ENCODE measurements at regions not wholly inside any gene's neighbourhood (a gene's known extent, or its start where the extent isn't known, plus 50 kb on each side); places are given as distances from the start of the nearest gene placed in this dataset.

- POLR2A ChIA-PET, result no interaction called here
- BruUV-seq (replicated peaks), result no TSS peak
- H3K36me3 ChIP-seq (ENCODE audit: control insufficient read depth, insufficient read depth, low read length), result no peaks in the 10 kb centered on the region
- H3K9ac ChIP-seq (ENCODE audit: insufficient read depth in 1 of 2, low read depth in 2 of 2, low read length in 2 of 2), result no peak overlapping the region
- FAIRE-seq, result no peak
- H3K9me1 ChIP-seq (ENCODE audit: control insufficient read depth, insufficient read depth, low read length), result no peaks in the 10 kb centered on the region
- intact Hi-C loops (cut with micrococcal nuclease), result no loop called here
- H3K79me2 ChIP-seq (ENCODE audit: control insufficient read depth, insufficient read depth, low read length), result no peaks in the 10 kb centered on the region
- H3K4me1 ChIP-seq (replicated peaks in 1 of 2; ENCODE audit: control insufficient read depth in 2 of 2, insufficient read depth in 2 of 2, low read length in 2 of 2), result no peaks in the 10 kb centered on the region; a peak in 1 of 5 replicates
- H2AFZ ChIP-seq (ENCODE audit: low read depth, low read length), result no peak overlapping the region
- no peak for DNase-seq (ENCODE audit: extremely low read depth in 1 of 4, low spot score in 3 of 4)
- CTCF ChIA-PET (ENCODE audit: low intra/inter-chr PET ratio), result no interaction called here
- no peak overlapping the region for H3K4me3 ChIP-seq
- H3K4me2 ChIP-seq (ENCODE audit: insufficient read depth, low read length), result no peak overlapping the region
- H4K20me1 ChIP-seq (replicated peaks; ENCODE audit: control insufficient read depth, insufficient read depth, low read length), result no peaks in the 10 kb centered on the region
- H3K27me3 ChIP-seq (ENCODE audit: control insufficient read depth in 2 of 2, insufficient read depth in 2 of 2, low read length in 2 of 2), result peaks cover 4 to 19% of the 10 kb centered on the region in 2 experiments; a peak in 2 of 5 replicates
- in situ Hi-C loops (cut with MboI), result no loop called here
- H3K9me3 ChIP-seq (replicated peaks; ENCODE audit: control insufficient read depth, insufficient read depth, low read depth, low read length), result no peaks in the 10 kb centered on the region
- no peak overlapping the region for H3K27ac ChIP-seq (ENCODE audit: extremely low read depth, low read depth, low read length)
- ATAC-seq, result no peak
- WGBS (ENCODE audit: insufficient coverage, low coverage, missing lambda C conversion rate), result 0% methylated on average over 5 of the region's 13 CpGs
- TF ChIP-seq RBM39 (optimal IDR thresholded peaks at IDR 0.05; ENCODE audit: low read depth, low read length), result no peak
- no peak for TF ChIP-seq RUNX1 (IDR thresholded peaks at IDR 0.05; ENCODE audit: low read depth)
- no peak for TF ChIP-seq STAT5B (CRISPR knock-in tag; IDR thresholded peaks at IDR 0.05)
- no peak for TF ChIP-seq CBX3 (IDR thresholded peaks at IDR 0.05; ENCODE audit: borderline replicate concordance in 1 of 2, low read length in 2 of 2)
Observed at GRCh38 chr14:104420990-104421389, 158.6 kb upstream of the C14orf180 start.

GRCh38 chr14:104421401-104421821 is 158.2 kb upstream of the C14orf180 start:
- H3K9me1 ChIP-seq (ENCODE audit: control insufficient read depth, insufficient read depth, low read length), result no peaks in the 10 kb centered on the region
- H3K9ac ChIP-seq (ENCODE audit: insufficient read depth in 1 of 2, low read depth in 2 of 2, low read length in 2 of 2), result no peak overlapping the region
- no peaks in the 10 kb centered on the region for H3K79me2 ChIP-seq (ENCODE audit: control insufficient read depth, insufficient read depth, low read length)
- BruUV-seq (replicated peaks), result no TSS peak
- CTCF ChIA-PET (ENCODE audit: low intra/inter-chr PET ratio), result no interaction called here
- H2AFZ ChIP-seq (ENCODE audit: low read depth, low read length), result no peak overlapping the region
- in situ Hi-C loops (cut with MboI), result no loop called here
- peaks cover 4 to 20% of the 10 kb centered on the region in 2 experiments; a peak in 2 of 5 replicates for H3K27me3 ChIP-seq (ENCODE audit: control insufficient read depth in 2 of 2, insufficient read depth in 2 of 2, low read length in 2 of 2)
- FAIRE-seq, result no peak
- intact Hi-C loops (cut with micrococcal nuclease), result no loop called here
- H3K4me3 ChIP-seq, result no peak overlapping the region
- H3K27ac ChIP-seq (ENCODE audit: extremely low read depth, low read depth, low read length), result no peak overlapping the region
- no peak for DNase-seq (ENCODE audit: extremely low read depth in 1 of 4, low spot score in 3 of 4)
- H4K20me1 ChIP-seq (replicated peaks; ENCODE audit: control insufficient read depth, insufficient read depth, low read length), result no peaks in the 10 kb centered on the region
- no peak for ATAC-seq
- POLR2A ChIA-PET, result interaction anchor here (0.6 kb wide), 1 partner anchor 90 kb away, joined by 3 read pairs; no protein-coding TSS in a partner anchor
- H3K36me3 ChIP-seq (ENCODE audit: control insufficient read depth, insufficient read depth, low read length), result no peaks in the 10 kb centered on the region
- no peaks in the 10 kb centered on the region for H3K9me3 ChIP-seq (replicated peaks; ENCODE audit: control insufficient read depth, insufficient read depth, low read depth, low read length)
- no peak overlapping the region for H3K4me2 ChIP-seq (ENCODE audit: insufficient read depth, low read length)
- WGBS (ENCODE audit: insufficient coverage, low coverage, missing lambda C conversion rate), result 0% methylated on average over 4 of the region's 4 CpGs
- no peaks in the 10 kb centered on the region; a peak in 1 of 5 replicates for H3K4me1 ChIP-seq (replicated peaks in 1 of 2; ENCODE audit: control insufficient read depth in 2 of 2, insufficient read depth in 2 of 2, low read length in 2 of 2)
- TF ChIP-seq PURB (CRISPR knock-in tag; IDR thresholded peaks at IDR 0.05; ENCODE audit: low read depth) (no peak), PHF20 (IDR thresholded peaks at IDR 0.05; ENCODE audit: partially characterized antibody) (no peak), CBFA2T3 (IDR thresholded peaks at IDR 0.05) (no peak), ZBTB33 (CRISPR knock-in tag; IDR thresholded peaks at IDR 0.05) (no peak), RBM15 (IDR thresholded peaks at IDR 0.05; ENCODE audit: insufficient read depth, low read length) (no peak), AFF4 (CRISPR knock-in tag; IDR thresholded peaks at IDR 0.05) (no peak)

All from K562 (cell line).